C4-2B (cell line): ENCODE measurements at regions not wholly inside any gene's neighbourhood (a gene's known extent, or its start where the extent isn't known, plus 50 kb on each side); places are given as distances from the start of the nearest gene placed in this dataset.
A peak's percentile ranks its signal among the peaks of the same experiment; 100 is the strongest.

Experiments
- H3K27ac ChIP-seq: fragments of 450-650 bp; 2 replicates; pipeline ENCODE4 v1.5.1; 2017
- CTCF ChIP-seq: fragments of 450-650 bp; conservative IDR thresholded peaks from 2 replicates; pipeline ENCODE4 v1.5.1; 2017; ENCODE audit warnings: mild to moderate bottlenecking
- ZFX ChIP-seq: fragments of 450-650 bp; IDR thresholded peaks from 2 replicates; pipeline ENCODE4 v1.6.1; 2017

- no peak overlapping the region for H3K27ac ChIP-seq
- TF ChIP-seq CTCF (no peak), ZFX (no peak)
Observed at GRCh38 chrX:22373094-22373493, 100.4 kb downstream of the CBLL2 start.

DNA sequence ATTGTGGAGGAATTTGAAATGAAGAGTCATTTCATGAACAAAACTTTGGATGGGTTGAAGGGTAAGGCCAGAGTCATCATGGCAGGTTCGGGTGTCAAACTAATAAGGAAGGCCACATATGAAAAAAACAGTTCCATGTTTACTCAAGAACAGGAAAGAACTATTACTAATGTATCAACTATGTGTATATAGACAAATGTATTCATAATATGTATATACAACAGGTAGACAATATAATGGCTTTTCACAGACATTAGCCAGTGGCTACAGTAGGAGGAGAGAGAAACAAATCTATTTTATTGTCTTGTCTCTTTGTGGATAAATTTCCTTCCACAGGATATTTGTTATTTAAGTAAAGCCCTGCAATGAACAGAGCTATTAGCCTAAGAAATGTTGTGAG, 101.1 kb downstream of the CBLL2 start:
- no peak for TF ChIP-seq CTCF
- TF ChIP-seq ZFX: no peak

DNA sequence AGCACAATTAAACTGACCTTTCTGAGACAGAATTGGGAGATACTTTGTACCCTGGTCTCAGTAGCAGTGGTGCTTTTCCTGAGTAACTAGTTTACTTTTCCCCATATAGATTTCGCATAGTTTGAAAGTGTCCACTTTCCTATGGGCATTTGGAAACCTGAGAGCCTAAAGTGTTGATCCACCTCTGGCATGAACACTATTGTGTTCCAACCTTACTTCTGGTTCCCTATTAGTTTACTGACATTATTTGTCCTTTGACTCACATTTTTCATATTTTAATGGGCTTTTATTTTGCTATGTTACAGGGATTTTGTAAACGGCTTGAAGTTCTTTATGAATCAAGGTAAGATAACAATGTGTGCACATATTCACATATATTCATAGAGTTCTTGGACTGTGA, 103.7 kb downstream of the CBLL2 start:
- no peak for TF ChIP-seq ZFX
- no peak for TF ChIP-seq CTCF
- no peak overlapping the region for H3K27ac ChIP-seq

More for the DNA sequence above, 101.1 kb downstream of the CBLL2 start:
- no peak overlapping the region for H3K27ac ChIP-seq

- TF ChIP-seq ZFX (no peak), CTCF (no peak)
- no peak overlapping the region for H3K27ac ChIP-seq
Observed at GRCh38 chrX:22378296-22378695, 105.6 kb downstream of the CBLL2 start.

GRCh38 chrX:22383988-22384387, 111.3 kb downstream of the CBLL2 start:
- no peak overlapping the region for H3K27ac ChIP-seq
- TF ChIP-seq ZFX: no peak
- TF ChIP-seq CTCF: peak; percentile 3; the same call in 1 of the 2 replicates

- TF ChIP-seq ZFX: no peak
- TF ChIP-seq CTCF: no peak
- no peak overlapping the region for H3K27ac ChIP-seq
Observed at GRCh38 chrX:22389556-22390179, 117.0 kb downstream of the CBLL2 start.

- H3K27ac ChIP-seq: no peak overlapping the region
- no peak for TF ChIP-seq CTCF
- TF ChIP-seq ZFX: no peak
Observed at GRCh38 chrX:22392133-22392948, 119.6 kb downstream of the CBLL2 start.
